PC-3 (cell line): ENCODE measurements at regions not wholly inside any gene's neighbourhood (a gene's known extent, or its start where the extent isn't known, plus 50 kb on each side); places are given as distances from the start of the nearest gene placed in this dataset.

Experiments used
- ATAC-seq: fragments of 200-7000 bp; cut with Tn5 transposase; 2 replicates; pipeline ENCODE4 v1.9.1; 2020; ENCODE audit warnings: mild to moderate bottlenecking, moderate library complexity
- BruUV-seq: library from RNA; stranded (reverse); fragments of 400-500 nt; replicated peaks from 2 replicates; lab custom pipeline; 2021; lab: Mats Ljungman, UMichigan
- CTCF ChIA-PET: fragments of 300-600 bp; sonication (Branson Sonifier 250); formaldehyde crosslinking; loops from one replicate; lab custom pipeline; 2022; ENCODE audit warnings: antibody characterized with exemption; lab: Charles Lee
- POLR2A ChIA-PET: fragments of 300-600 bp; sonication (Branson Sonifier 250); formaldehyde crosslinking; loops from one replicate; lab custom pipeline; 2022; ENCODE audit warnings: antibody characterized with exemption; ENCODE audit not compliant: unreplicated experiment; lab: Charles Lee
- DNase-seq: peaks from one replicate; pipeline ENCODE4 v3.0.0-alpha.2; 2015
- H2AFZ ChIP-seq: fragments of 300-600 bp; sonication (generic); 2 replicates; pipeline ENCODE4 v1.6.0; 2016; ENCODE audit warnings: antibody characterized with exemption, low read length
- H3F3A ChIP-seq: fragments of 300-600 bp; sonication (generic); one replicate; pipeline ENCODE4 v1.6.0; 2017; ENCODE audit warnings: antibody characterized with exemption, low read length, control low read depth, mild to moderate bottlenecking; ENCODE audit not compliant: unreplicated experiment
- H3K27ac ChIP-seq: fragments of 300-600 bp; sonication (generic); 2 replicates; pipeline ENCODE4 v1.5.1; 2016; ENCODE audit warnings: mild to moderate bottlenecking, low read length
- H3K27me3 ChIP-seq: fragments of 300-600 bp; sonication (generic); 2 replicates; pipeline ENCODE4 v1.6.1; 2016; ENCODE audit warnings: low read length, mixed read lengths
- H3K36me3 ChIP-seq: fragments of 300-600 bp; sonication (generic); 2 replicates; pipeline ENCODE4 v1.6.1; 2016; ENCODE audit warnings: low read depth, mixed run types, low read length, mixed read lengths
- H3K4me1 ChIP-seq: fragments of 300-600 bp; sonication (generic); 2 replicates; pipeline ENCODE4 v1.5.1; 2016; ENCODE audit warnings: low read length; ENCODE audit not compliant: insufficient read depth
- H3K4me2 ChIP-seq: fragments of 300-600 bp; sonication (generic); 2 replicates; pipeline ENCODE4 v1.6.0; 2016; ENCODE audit warnings: low read length
- H3K4me3 ChIP-seq: fragments of 300-600 bp; sonication (generic); 2 replicates; pipeline ENCODE4 v1.5.1; 2016; ENCODE audit warnings: mild to moderate bottlenecking, low read length, mixed read lengths
- H3K79me2 ChIP-seq: fragments of 300-600 bp; sonication (generic); 2 replicates; pipeline ENCODE4 v1.6.1; 2017; ENCODE audit warnings: low read length, mixed read lengths
- H3K9ac ChIP-seq: fragments of 300-600 bp; sonication (generic); 2 replicates; pipeline ENCODE4 v1.6.0; 2016; ENCODE audit warnings: mild to moderate bottlenecking, low read length
- H3K9me2 ChIP-seq: fragments of 300-600 bp; sonication (generic); replicated peaks from 2 replicates; pipeline ENCODE4 v1.6.1; 2016; ENCODE audit warnings: mixed run types, low read length, mixed read lengths
- H3K9me3 ChIP-seq: fragments of 300-600 bp; sonication (generic); 2 replicates; pipeline ENCODE4 v1.6.1; 2016; ENCODE audit warnings: low read length, mixed read lengths
- H4K20me1 ChIP-seq: fragments of 300-600 bp; sonication (generic); 2 replicates; pipeline ENCODE4 v1.6.1; 2016; ENCODE audit warnings: low read length, mixed read lengths
- CTCF ChIP-seq: fragments of 300-600 bp; sonication (generic); conservative IDR thresholded peaks from 2 replicates; pipeline ENCODE4 v1.5.1; 2017; ENCODE audit warnings: antibody characterized with exemption, low read depth, mild to moderate bottlenecking, low read length
- EZH2 ChIP-seq: fragments of 300-600 bp; sonication (generic); IDR thresholded peaks from one replicate; pipeline ENCODE4 v1.6.1; 2017; ENCODE audit warnings: antibody characterized with exemption, mild to moderate bottlenecking, low read length; ENCODE audit not compliant: unreplicated experiment
- EZH2phosphoT487 ChIP-seq: fragments of 300-600 bp; sonication (generic); IDR thresholded peaks from 2 replicates; pipeline ENCODE4 v1.6.1; 2018; ENCODE audit warnings: mild to moderate bottlenecking, antibody characterized with exemption, low read length, borderline replicate concordance
- intact Hi-C: fragments of 100-400 bp; cut with micrococcal nuclease; formaldehyde crosslinking; loops from 2 replicates; pipeline ENCODE4 v1.9.0; 2023

GRCh38 chr12:131315601-131316000 is 361.9 kb downstream of the ADGRD1 start:
- Histone ChIP-seq H3K9me3 (no peaks in the 10 kb centered on the region), H3K79me2 (no peaks in the 10 kb centered on the region), H3K27ac (no peak overlapping the region), H4K20me1 (no peaks in the 10 kb centered on the region), H3K4me1 (no peaks in the 10 kb centered on the region), H3K9ac (no peak overlapping the region), H3F3A (no peaks in the 10 kb centered on the region), H3K9me2 (0 out of 2 replicates have a peak, but pooled peaks cover 3% of the 10 kb centered on the region), H3K4me3 (no peak overlapping the region), H3K4me2 (no peak overlapping the region), H2AFZ (no peak overlapping the region), H3K36me3 (no peaks in the 10 kb centered on the region), H3K27me3 (0 out of 2 replicates have a peak, but pooled peaks cover 3% of the 10 kb centered on the region)
- BruUV-seq: no TSS peak
- CTCF ChIA-PET: no interaction called here
- ATAC-seq: no peak
- POLR2A ChIA-PET: no interaction called here
- no peak for DNase-seq
- intact Hi-C loops: no loop called here
- TF ChIP-seq EZH2 (no peak), EZH2phosphoT487 (no peak), CTCF (no peak)

- ChIA-PET POLR2A (no interaction called here), CTCF (no interaction called here)
- Histone ChIP-seq H3K4me2 (no peak overlapping the region), H3K36me3 (no peaks in the 10 kb centered on the region), H3K27ac (no peak overlapping the region), H4K20me1 (no peaks in the 10 kb centered on the region), H3K9me2 (0 out of 2 replicates have a peak, but pooled peaks cover 3% of the 10 kb centered on the region), H3F3A (no peaks in the 10 kb centered on the region), H3K4me3 (no peak overlapping the region), H3K9me3 (peaks cover 2% of the 10 kb centered on the region), H3K79me2 (no peaks in the 10 kb centered on the region), H3K4me1 (no peaks in the 10 kb centered on the region), H3K9ac (no peak overlapping the region), H2AFZ (no peak overlapping the region), H3K27me3 (0 out of 2 replicates have a peak, but pooled peaks cover 3% of the 10 kb centered on the region)
- intact Hi-C loops: no loop called here
- ATAC-seq: no peak
- BruUV-seq: no TSS peak
- DNase-seq: no peak
- TF ChIP-seq CTCF (no peak), EZH2 (no peak), EZH2phosphoT487 (no peak)
These were observed 362.7 kb downstream of the ADGRD1 start for GRCh38 chr12:131316388-131316787.

GRCh38 chr12:131318045-131318685 is 364.5 kb downstream of the ADGRD1 start:
- BruUV-seq: no TSS peak
- Histone ChIP-seq H3K27me3 (no peaks in the 10 kb centered on the region), H3K79me2 (no peaks in the 10 kb centered on the region), H2AFZ (no peak overlapping the region), H3K9me3 (peaks cover 11% of the 10 kb centered on the region), H3K27ac (no peak overlapping the region), H3K36me3 (no peaks in the 10 kb centered on the region), H3F3A (no peaks in the 10 kb centered on the region), H4K20me1 (no peaks in the 10 kb centered on the region), H3K4me2 (no peak overlapping the region), H3K9me2 (0 out of 2 replicates have a peak, but pooled peaks cover 3% of the 10 kb centered on the region), H3K4me3 (no peak overlapping the region), H3K9ac (no peak overlapping the region), H3K4me1 (no peaks in the 10 kb centered on the region)
- CTCF ChIA-PET: no interaction called here
- intact Hi-C loops: no loop called here
- DNase-seq: no peak
- ATAC-seq: no peak
- POLR2A ChIA-PET: no interaction called here
- TF ChIP-seq CTCF (no peak), EZH2phosphoT487 (no peak), EZH2 (no peak)
